Esophagus squamous epithelium (tissue), 4 donors: ENCODE measurements at regions not wholly inside any gene's neighbourhood (a gene's known extent, or its start where the extent isn't known, plus 50 kb on each side); places are given as distances from the start of the nearest gene placed in this dataset.

ENCODE experiments used
- CTCF ChIP-seq, 6 experiments: fragments of 450-650 bp in 4 of 6; fragments of 200-600 bp in 2 of 6; sonication (generic) in 2 of 6; IDR thresholded peaks; one replicate each; pipeline ENCODE4 v1.5.1; 2016 to 2019; ENCODE audit warnings: antibody characterized with exemption in 6 of 6, mild to moderate bottlenecking in 4 of 6, moderate library complexity in 4 of 6
- POLR2A ChIP-seq, 4 donors: fragments of 450-650 bp; IDR thresholded peaks; one replicate each; pipeline ENCODE4 v1.6.1; 2017; ENCODE audit warnings: antibody characterized with exemption in 4 of 4, mild to moderate bottlenecking in 4 of 4, moderate library complexity in 3 of 4

- TF ChIP-seq CTCF (IDR thresholded peaks at IDR 0.05) = no peak
- TF ChIP-seq POLR2A (IDR thresholded peaks at IDR 0.05) = no peak
Measured at GRCh38 chr1:234730475-234730769, 120.4 kb upstream of the IRF2BP2 start.
